Activated CD4-positive, alpha-beta T cell treated with anti-CD3 and anti-CD28 coated beads, Interleukin-2, amount 10 ng/mL, durations not matched to agents 7 days and 5 days (primary cell): ENCODE measurements at regions not wholly inside any gene's neighbourhood (a gene's known extent, or its start where the extent isn't known, plus 50 kb on each side); places are given as distances from the start of the nearest gene placed in this dataset.

Experiments
- CTCF ChIA-PET: fragments of 350-600 bp; sonication (Branson Sonifier 250); formaldehyde crosslinking; loops from one replicate; lab custom pipeline; 2021; ENCODE audit warnings: antibody characterized with exemption; lab: Charles Lee
- POLR2A ChIA-PET: fragments of 350-600 bp; sonication (Branson Sonifier 250); formaldehyde crosslinking; loops from one replicate; lab custom pipeline; 2021; ENCODE audit warnings: antibody characterized with exemption; lab: Charles Lee
- DNase-seq: peaks from one replicate; pipeline ENCODE4 v3.0.0-alpha.2; 2020
- H3K27ac Mint-ChIP-seq: one replicate; pipeline ENCODE4 v1.8.0; 2021; ENCODE audit warnings: mild to moderate bottlenecking, moderate library complexity, mixed read lengths
- H3K27me3 Mint-ChIP-seq: one replicate; pipeline ENCODE4 v1.8.0; 2021; ENCODE audit warnings: mixed read lengths
- H3K36me3 Mint-ChIP-seq: one replicate; pipeline ENCODE4 v1.8.0; 2021; ENCODE audit warnings: low read depth, mixed read lengths
- H3K4me1 Mint-ChIP-seq: one replicate; pipeline ENCODE4 v1.8.0; 2021; ENCODE audit warnings: mixed read lengths
- H3K4me3 Mint-ChIP-seq: one replicate; pipeline ENCODE4 v1.8.0; 2021; ENCODE audit warnings: mild to moderate bottlenecking, moderate library complexity, mixed read lengths
- H3K9me3 Mint-ChIP-seq: one replicate; pipeline ENCODE4 v1.8.0; 2021; ENCODE audit warnings: mixed read lengths

DNA sequence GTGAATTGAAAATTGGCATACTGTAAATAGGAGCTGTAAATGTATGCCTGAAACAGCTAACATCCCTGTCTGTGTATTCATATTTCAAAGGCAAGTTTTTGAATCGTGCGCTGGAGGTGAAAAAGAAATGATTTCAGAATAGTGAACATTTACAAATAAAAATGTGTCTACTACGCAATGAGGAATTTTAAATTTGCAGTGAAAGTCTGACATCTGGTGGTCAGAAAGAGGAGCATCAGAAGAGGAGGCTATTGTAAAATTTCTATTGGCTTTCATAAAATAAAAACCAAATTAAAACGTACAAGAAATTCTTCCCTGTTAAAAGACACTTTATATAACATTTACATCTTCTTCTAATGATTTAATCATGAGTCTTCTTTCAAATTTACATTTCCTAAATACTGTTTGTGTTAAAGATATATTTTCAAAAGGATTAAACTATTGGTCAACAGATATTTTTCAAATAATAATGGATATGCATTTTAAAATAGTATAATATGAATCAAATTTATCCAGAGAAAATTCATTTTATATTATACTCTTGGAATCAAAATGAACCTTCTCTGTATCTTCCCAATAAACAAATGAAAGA lies 113.7 kb upstream of the RRP15 start:
- H3K4me1 Mint-ChIP-seq: no peaks in the 10 kb centered on the region
- no peaks in the 10 kb centered on the region for H3K9me3 Mint-ChIP-seq
- no peak overlapping the region for H3K27ac Mint-ChIP-seq
- H3K36me3 Mint-ChIP-seq: no peaks in the 10 kb centered on the region
- H3K4me3 Mint-ChIP-seq: no peak overlapping the region
- no peak for DNase-seq
- CTCF ChIA-PET: no interaction called here
- H3K27me3 Mint-ChIP-seq: peaks cover 19% of the 10 kb centered on the region
- POLR2A ChIA-PET: no interaction called here

DNA sequence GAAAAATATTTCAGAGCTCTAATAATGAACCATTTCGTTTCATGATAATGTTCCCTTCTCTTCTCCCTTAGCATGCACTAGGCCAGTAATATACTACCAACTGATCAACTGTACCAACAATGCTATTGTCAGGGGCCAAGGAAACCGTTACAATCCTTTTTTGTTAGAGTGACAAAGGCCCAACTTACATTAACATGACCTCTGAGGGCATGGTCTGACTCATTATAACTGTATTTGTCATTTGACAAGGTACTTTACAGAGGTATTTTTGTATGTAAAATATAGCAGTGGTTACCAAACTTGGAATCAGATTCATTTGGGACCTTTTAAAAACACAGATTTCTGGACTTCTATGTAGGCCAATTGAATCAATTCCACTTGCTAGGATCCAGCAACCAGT lies 102.6 kb upstream of the RRP15 start:
- no peaks in the 10 kb centered on the region for H3K27me3 Mint-ChIP-seq
- no peaks in the 10 kb centered on the region for H3K4me1 Mint-ChIP-seq
- no peaks in the 10 kb centered on the region for H3K9me3 Mint-ChIP-seq
- H3K36me3 Mint-ChIP-seq: no peaks in the 10 kb centered on the region
- POLR2A ChIA-PET: no interaction called here
- no peak for DNase-seq
- CTCF ChIA-PET: no interaction called here
- no peak overlapping the region for H3K4me3 Mint-ChIP-seq
- no peak overlapping the region for H3K27ac Mint-ChIP-seq

DNA sequence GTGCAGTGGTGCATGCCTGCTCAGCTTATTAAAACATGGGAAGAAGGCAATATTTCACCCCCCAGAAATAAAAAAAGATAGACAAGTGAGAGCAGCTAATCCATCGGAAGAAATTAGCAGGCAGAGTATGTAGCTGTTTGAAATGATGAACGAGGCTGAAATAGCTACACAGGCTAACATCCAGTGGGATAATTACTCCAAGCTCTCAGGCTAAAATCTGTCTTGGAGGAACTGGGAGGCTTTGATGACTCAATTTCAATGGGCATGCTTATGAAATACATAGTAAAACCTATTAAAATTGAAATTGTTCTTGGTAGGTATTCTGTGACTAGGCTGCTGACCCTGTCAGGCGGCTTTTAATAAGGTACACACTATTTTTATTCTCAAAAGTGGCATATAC lies 84.1 kb upstream of the RRP15 start:
- Mint-ChIP-seq H3K27ac (no peak overlapping the region), H3K27me3 (no peaks in the 10 kb centered on the region), H3K4me3 (no peak overlapping the region), H3K4me1 (no peaks in the 10 kb centered on the region), H3K36me3 (no peaks in the 10 kb centered on the region), H3K9me3 (no peaks in the 10 kb centered on the region)
- DNase-seq: no peak
- ChIA-PET POLR2A (no interaction called here), CTCF (no interaction called here)

DNA sequence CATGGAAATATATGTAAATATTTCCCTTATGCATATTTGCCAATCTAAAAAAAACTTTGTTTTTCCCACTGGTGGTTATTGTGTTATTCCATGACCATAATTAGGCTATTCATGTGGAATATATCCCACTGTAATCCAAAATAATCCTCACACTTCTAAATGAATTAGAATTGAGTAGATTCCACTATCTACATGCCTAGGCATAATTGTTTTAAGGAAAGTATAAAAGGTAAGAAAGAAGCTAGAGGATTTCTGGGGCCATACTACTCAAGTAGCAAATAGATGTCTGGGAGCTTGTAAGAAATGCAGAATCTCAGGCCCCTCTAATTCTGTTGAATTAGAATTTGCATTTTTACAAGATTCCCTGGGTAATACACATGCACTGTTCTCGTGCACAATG lies 83.5 kb upstream of the RRP15 start:
- ChIA-PET CTCF (no interaction called here), POLR2A (interaction anchor here (0.5 kb wide), 1 partner anchor 80 kb away, joined by 4 read pairs; no protein-coding TSS in a partner anchor)
- no peaks in the 10 kb centered on the region for H3K9me3 Mint-ChIP-seq
- H3K27ac Mint-ChIP-seq: no peak overlapping the region
- no peaks in the 10 kb centered on the region for H3K36me3 Mint-ChIP-seq
- no peaks in the 10 kb centered on the region for H3K27me3 Mint-ChIP-seq
- no peak overlapping the region for H3K4me3 Mint-ChIP-seq
- no peaks in the 10 kb centered on the region for H3K4me1 Mint-ChIP-seq
- DNase-seq: no peak

DNA sequence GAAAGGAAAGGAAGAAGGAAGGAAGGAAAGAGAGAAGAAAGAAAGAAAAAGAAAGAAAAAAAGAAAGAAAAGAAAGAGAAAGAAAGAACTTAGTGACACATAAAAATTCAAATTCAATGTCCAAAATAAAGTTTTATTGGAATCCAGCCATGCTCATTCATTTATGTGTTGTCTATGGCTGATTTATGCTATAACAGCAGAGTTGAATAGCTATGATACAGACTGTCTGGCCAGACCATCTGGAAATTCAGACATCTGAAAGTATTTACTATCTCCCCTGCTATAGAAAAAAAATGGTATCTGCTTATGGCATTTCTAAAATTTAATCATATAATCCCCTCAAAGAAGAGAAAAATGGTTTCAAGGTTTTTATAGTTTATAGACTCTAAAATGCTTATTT lies 79.4 kb upstream of the RRP15 start:
- no peak for DNase-seq
- Mint-ChIP-seq H3K4me1 (no peaks in the 10 kb centered on the region), H3K36me3 (no peaks in the 10 kb centered on the region), H3K9me3 (no peaks in the 10 kb centered on the region), H3K4me3 (no peak overlapping the region), H3K27ac (no peak overlapping the region), H3K27me3 (no peaks in the 10 kb centered on the region)
- ChIA-PET POLR2A (no interaction called here), CTCF (no interaction called here)

DNA sequence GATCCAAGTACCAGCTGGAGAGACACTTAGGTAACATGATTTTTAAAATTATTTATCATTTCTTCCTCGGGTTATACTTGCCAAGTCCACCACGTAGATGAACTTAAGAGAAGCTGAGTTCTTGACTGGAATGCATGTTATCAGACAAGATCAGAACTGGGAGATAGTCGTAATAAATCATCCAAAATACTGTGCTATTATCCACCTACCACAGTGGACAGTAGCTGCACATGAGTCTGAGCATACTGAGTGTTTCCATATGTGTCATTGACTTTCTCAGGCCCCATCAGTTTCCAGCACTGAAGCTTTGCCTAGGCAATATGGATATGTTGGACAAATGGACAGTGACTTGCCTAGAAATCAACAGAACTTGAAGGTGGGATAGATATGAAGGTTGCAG lies 77.9 kb upstream of the RRP15 start:
- H3K4me3 Mint-ChIP-seq: no peak overlapping the region
- no peaks in the 10 kb centered on the region for H3K4me1 Mint-ChIP-seq
- CTCF ChIA-PET: no interaction called here
- POLR2A ChIA-PET: no interaction called here
- DNase-seq: no peak
- H3K9me3 Mint-ChIP-seq: no peaks in the 10 kb centered on the region
- no peaks in the 10 kb centered on the region for H3K27me3 Mint-ChIP-seq
- H3K27ac Mint-ChIP-seq: no peak overlapping the region
- no peaks in the 10 kb centered on the region for H3K36me3 Mint-ChIP-seq

DNA sequence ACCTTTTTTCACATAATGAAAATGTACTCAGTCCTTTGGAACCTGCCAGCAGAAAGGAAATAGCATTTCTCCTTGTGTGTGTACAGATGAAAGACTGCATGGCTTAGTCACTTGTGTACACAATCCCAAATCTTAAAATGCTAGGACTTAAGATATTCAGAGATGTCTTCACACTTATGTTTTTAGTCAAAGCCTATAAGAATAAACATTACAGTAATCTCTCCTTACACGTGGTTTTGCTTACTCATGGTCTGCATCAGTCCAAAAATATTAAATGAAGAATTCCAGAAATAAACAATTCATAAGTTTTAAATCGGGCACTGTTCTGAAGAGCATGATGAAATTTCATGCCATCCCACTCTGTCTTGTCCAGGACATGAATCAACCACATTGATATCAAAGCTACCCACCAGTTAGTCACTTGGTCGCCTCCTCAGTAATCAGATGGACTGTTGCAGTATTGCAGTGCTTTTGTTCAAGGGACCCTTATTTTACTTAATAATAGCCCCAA lies 75.7 kb upstream of the RRP15 start:
- no peak overlapping the region for H3K27ac Mint-ChIP-seq
- CTCF ChIA-PET: no interaction called here
- no peaks in the 10 kb centered on the region for H3K27me3 Mint-ChIP-seq
- H3K4me1 Mint-ChIP-seq: no peaks in the 10 kb centered on the region
- H3K9me3 Mint-ChIP-seq: no peaks in the 10 kb centered on the region
- H3K36me3 Mint-ChIP-seq: no peaks in the 10 kb centered on the region
- no peak for DNase-seq
- no peak overlapping the region for H3K4me3 Mint-ChIP-seq
- POLR2A ChIA-PET: no interaction called here

DNA sequence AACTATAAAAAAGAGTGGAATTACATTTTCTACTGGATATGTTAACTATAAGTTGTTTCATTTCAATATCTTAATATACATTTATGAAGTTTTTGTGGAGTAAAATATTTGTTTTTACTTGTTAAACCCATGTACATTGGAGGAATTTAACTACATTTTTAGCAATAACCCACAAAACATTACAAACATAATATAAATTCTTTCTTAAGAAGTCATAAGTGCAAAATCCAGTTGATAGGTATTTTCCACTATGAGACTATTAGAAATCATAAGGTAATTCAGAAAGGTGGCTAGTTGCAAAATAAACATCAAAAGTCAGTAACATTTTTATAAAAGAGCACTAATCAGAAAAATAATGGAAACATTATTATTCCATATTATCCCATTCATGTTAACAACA lies 73.9 kb upstream of the RRP15 start:
- Mint-ChIP-seq H3K4me3 (no peak overlapping the region), H3K27me3 (peaks cover 4% of the 10 kb centered on the region), H3K27ac (no peak overlapping the region), H3K9me3 (no peaks in the 10 kb centered on the region), H3K36me3 (no peaks in the 10 kb centered on the region), H3K4me1 (no peaks in the 10 kb centered on the region)
- POLR2A ChIA-PET: no interaction called here
- CTCF ChIA-PET: no interaction called here
- DNase-seq: no peak

DNA sequence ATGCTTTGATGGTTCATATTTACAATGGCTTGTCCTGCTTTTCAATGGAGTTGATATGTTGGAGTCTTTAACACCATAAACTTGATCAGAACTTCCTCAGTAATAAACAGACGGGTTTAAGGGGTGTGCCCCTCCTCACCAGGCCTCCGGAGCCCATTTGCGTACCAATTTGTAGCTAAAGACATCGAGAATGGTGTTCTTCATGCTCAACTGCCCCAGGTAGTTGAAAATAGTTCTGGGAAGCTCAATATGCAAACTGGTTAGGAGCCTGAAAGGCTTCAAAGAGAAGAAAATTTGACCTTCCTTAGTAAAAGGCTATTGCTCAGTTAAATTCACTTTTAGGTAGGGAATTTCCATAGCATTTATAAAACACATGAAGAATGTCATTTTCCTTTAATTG lies 68.1 kb upstream of the RRP15 start:
- Mint-ChIP-seq H3K4me1 (no peaks in the 10 kb centered on the region), H3K36me3 (no peaks in the 10 kb centered on the region), H3K4me3 (no peak overlapping the region), H3K27ac (no peak overlapping the region), H3K27me3 (peaks cover 7% of the 10 kb centered on the region), H3K9me3 (no peaks in the 10 kb centered on the region)
- POLR2A ChIA-PET: no interaction called here
- DNase-seq: no peak
- CTCF ChIA-PET: no interaction called here

DNA sequence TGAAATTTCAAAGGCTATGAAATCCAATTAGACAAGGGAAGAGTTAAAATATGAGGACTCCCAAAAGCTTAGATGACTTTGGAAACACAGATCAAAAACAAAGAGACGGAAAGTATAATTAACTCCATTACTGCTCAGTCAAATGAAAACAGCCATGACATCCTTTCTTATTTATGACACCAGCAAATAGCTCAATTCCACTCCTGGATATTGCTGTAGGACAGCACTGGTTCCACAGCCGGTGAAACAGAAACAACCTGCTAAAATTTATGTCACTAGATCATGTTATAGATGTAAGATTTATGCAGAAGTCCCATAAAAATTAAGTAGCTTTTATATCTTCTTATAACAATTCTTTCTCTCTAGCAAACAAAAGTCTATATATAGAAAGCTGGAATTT lies 65.6 kb upstream of the RRP15 start:
- Mint-ChIP-seq H3K27me3 (peaks cover 7% of the 10 kb centered on the region), H3K9me3 (no peaks in the 10 kb centered on the region), H3K4me3 (no peak overlapping the region), H3K36me3 (no peaks in the 10 kb centered on the region), H3K4me1 (no peaks in the 10 kb centered on the region), H3K27ac (no peak overlapping the region)
- ChIA-PET POLR2A (no interaction called here), CTCF (no interaction called here)
- DNase-seq: no peak

DNA sequence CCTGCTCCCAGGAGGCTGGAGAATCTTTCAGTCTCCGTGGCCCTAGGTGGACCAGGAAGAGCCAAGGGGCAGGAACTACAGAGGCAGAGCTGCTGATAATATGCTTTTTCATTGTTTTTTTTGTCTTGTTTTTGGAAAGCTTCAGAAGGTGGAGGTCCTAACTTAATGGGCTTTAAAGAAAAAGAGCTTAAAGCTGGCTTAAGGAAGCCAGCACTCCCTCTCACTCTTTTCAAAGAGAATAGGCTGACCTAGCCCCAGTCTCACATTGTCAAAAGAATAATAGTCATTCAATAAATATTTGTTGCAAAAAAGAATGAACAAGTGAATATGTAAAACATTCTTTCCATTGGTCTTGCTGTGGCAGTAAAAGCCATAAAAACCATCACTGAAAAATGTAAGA lies 61.0 kb upstream of the RRP15 start:
- no peaks in the 10 kb centered on the region for H3K36me3 Mint-ChIP-seq
- POLR2A ChIA-PET: no interaction called here

DNA sequence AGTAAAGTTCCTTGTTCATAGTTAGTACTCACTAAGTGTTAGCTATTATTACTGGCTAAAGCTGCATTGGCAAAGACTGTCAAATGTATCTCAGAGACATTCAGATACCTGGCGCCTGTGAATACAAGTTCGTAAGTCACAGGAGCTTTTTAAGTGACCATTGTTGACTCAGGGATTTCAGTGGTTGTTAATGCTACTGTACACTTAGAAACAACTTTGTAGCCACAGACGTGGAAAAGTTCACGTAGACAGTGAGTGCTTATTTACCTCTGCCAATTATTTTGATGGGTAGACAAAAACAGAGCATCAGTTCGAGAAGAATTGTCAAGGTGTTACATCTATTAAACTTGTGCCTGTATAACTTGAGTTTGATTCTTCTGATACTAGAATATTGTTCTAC lies 59.1 kb upstream of the RRP15 start:
- ChIA-PET CTCF (no interaction called here), POLR2A (no interaction called here)
- H3K27ac Mint-ChIP-seq: no peak overlapping the region

More for the DNA sequence above, 61.0 kb upstream of the RRP15 start:
- Mint-ChIP-seq H3K4me1 (no peaks in the 10 kb centered on the region), H3K27me3 (peaks cover 1% of the 10 kb centered on the region), H3K4me3 (no peak overlapping the region), H3K27ac (no peak overlapping the region), H3K9me3 (no peaks in the 10 kb centered on the region)
- CTCF ChIA-PET: no interaction called here
- no peak for DNase-seq

More for the DNA sequence above, 59.1 kb upstream of the RRP15 start:
- no peak overlapping the region for H3K4me3 Mint-ChIP-seq
- H3K36me3 Mint-ChIP-seq: no peaks in the 10 kb centered on the region
- H3K9me3 Mint-ChIP-seq: no peaks in the 10 kb centered on the region
- no peaks in the 10 kb centered on the region for H3K27me3 Mint-ChIP-seq
- DNase-seq: no peak
- H3K4me1 Mint-ChIP-seq: no peaks in the 10 kb centered on the region
